ENCODE measurements at regions not wholly inside any gene's neighbourhood (a gene's known extent, or its start where the extent isn't known, plus 50 kb on each side); places are given as distances from the start of the nearest gene placed in this dataset.

GRCh38 chr6:54463354-54464024 is 155.2 kb downstream of the TINAG start:
- H3K56ac ChIP-seq (ENCODE audit: insufficient read length, low read depth, low read length), result no peak overlapping the region
- H3K4me2 ChIP-seq (ENCODE audit: insufficient read depth, insufficient read length, low read length), result no peak overlapping the region
- no peak overlapping the region for H4K91ac ChIP-seq (ENCODE audit: insufficient read length, low read depth, low read length)
- no peak overlapping the region for H3K23ac ChIP-seq (ENCODE audit: insufficient read length, low read depth, low read length)
- no peaks in the 10 kb centered on the region; the same call in 1 of the 2 replicates for H3K4me1 ChIP-seq (ENCODE audit: insufficient read depth, low read length)
- no peak overlapping the region for H4K5ac ChIP-seq (ENCODE audit: insufficient read length, low read depth, low read length)
- Mint-ChIP-seq H3K27ac (peak overlapping the region in 1 of 3 experiments; percentile 73; a peak in 2 of 7 replicates), H3K27me3 (ENCODE audit: low read depth) (no peaks in the 10 kb centered on the region), H3K4me1 (peaks cover 8 to 10% of the 10 kb centered on the region in 2 experiments), H3K36me3 (ENCODE audit: insufficient read depth in 1 of 3, low read depth in 3 of 3) (no peaks in the 10 kb centered on the region; a peak in 1 of 7 replicates), H3K9me3 (no peaks in the 10 kb centered on the region), H3K4me3 (no peak overlapping the region)
- H2BK120ac ChIP-seq (ENCODE audit: low read depth, low read length, poor library complexity, severe bottlenecking), result no peak overlapping the region
- H3K9me3 ChIP-seq (ENCODE audit: control insufficient read depth, low read depth, low read length), result no peaks in the 10 kb centered on the region
- no peak for TF ChIP-seq CTCF (conservative IDR thresholded peaks at IDR 0.05)
- no peak overlapping the region for H3K18ac ChIP-seq (ENCODE audit: insufficient read length, low read depth, low read length)
- no peaks in the 10 kb centered on the region for H3K23me2 ChIP-seq (ENCODE audit: insufficient read length, low read depth, low read length, poor library complexity, severe bottlenecking)
- no peaks in the 10 kb centered on the region for H3K27me3 ChIP-seq (ENCODE audit: insufficient read depth, low read length)
- H2BK12ac ChIP-seq (ENCODE audit: insufficient read length, low read depth, low read length), result no peak overlapping the region
- no peak overlapping the region for H2BK5ac ChIP-seq (ENCODE audit: insufficient read length, low read length)
- no peaks in the 10 kb centered on the region for H4K20me1 ChIP-seq (ENCODE audit: control insufficient read depth, insufficient read depth, insufficient read length)
- no peaks in the 10 kb centered on the region for H3K79me2 ChIP-seq (ENCODE audit: insufficient read depth, low read length)
- no peak overlapping the region for H3T11ph ChIP-seq (ENCODE audit: low read length)
- H3K4ac ChIP-seq (ENCODE audit: low read depth, low read length), result no peak overlapping the region
- no peak overlapping the region for H2BK15ac ChIP-seq (ENCODE audit: low read depth, low read length)
- H3K9ac ChIP-seq (ENCODE audit: extremely low read depth, insufficient read length, low read length), result no peak overlapping the region
- H3K14ac ChIP-seq (ENCODE audit: insufficient read depth, low read length), result no peak overlapping the region
- no CpG with 5 or more reads among the region's 4 CpGs for WGBS (ENCODE audit: extremely low coverage, insufficient read length, low lambda C conversion rate)
- no peak overlapping the region for H2BK20ac ChIP-seq (ENCODE audit: low read depth, low read length, poor library complexity, severe bottlenecking)
- H2AFZ ChIP-seq (ENCODE audit: low read length), result no peak overlapping the region
- H3K27ac ChIP-seq (ENCODE audit: insufficient read length, low read depth, low read length), result no peak overlapping the region
- DNase-seq, result no peak
- no peak overlapping the region for H4K8ac ChIP-seq (replicated peaks; ENCODE audit: insufficient read length, low read depth, low read length)
- H2AK5ac ChIP-seq (ENCODE audit: insufficient read length, low read length), result no peak overlapping the region
- H3K79me1 ChIP-seq (ENCODE audit: insufficient read depth, low read depth, low read length, poor library complexity, severe bottlenecking), result no peaks in the 10 kb centered on the region

Data from H9 (cell line).